Activated CD8-positive, alpha-beta memory T cell treated with anti-CD3 and anti-CD28 coated beads, Interleukin-2, amount 50 U/mL, for 24 hours (primary cell): ENCODE measurements at regions not wholly inside any gene's neighbourhood (a gene's known extent, or its start where the extent isn't known, plus 50 kb on each side); places are given as distances from the start of the nearest gene placed in this dataset.

Experiments used
- DNase-seq: peaks from one replicate; pipeline ENCODE4 v3.0.0-alpha.2; 2020; ENCODE audit errors: extremely low read depth

DNA sequence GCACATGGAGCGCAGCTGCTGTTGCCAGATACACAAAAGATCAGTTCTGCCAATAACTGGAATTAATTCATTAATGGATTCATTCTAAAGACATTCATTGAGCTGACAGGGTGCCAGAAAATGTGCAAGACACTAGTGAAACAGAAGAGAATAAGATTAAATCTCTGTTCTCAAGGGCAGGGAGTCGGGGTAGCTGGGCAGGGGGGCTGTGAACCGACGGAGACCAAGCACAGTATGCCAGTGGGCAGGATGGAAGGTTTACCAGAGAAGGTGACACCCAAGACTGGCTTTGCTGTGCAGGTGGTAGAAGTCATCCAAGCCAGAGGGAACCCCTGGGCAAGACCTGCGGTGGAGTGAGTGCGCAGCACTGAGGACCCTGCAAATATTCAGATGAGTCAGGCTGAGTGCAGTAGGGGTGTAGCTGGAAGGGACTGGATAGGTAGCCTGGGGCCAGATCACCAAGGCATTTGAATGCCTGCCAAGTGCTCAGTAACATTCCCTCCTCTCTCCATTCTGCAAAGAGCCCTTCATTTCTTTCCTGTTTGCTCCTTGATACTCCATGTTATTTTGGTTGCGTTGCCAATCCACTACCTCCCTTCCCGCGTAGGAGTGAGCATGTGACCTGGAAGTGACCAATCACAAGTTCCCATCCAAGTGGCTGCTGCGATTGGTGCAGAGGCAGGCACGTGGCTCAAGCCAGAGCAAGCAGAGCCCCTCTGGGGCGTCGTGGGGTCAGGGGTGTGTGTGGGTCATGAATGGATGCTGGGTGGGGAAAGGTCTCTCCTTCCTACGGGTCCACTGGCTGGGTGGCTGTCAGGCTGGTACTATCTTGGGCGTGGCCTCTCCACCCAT is 413.1 kb downstream of the PTPRU start:
- DNase-seq, result no peak

- DNase-seq, result no peak
Observed at GRCh38 chr1:29648798-29649188, 412.5 kb downstream of the PTPRU start.

- DNase-seq, result no peak
Observed at GRCh38 chr1:29648026-29648425, 411.7 kb downstream of the PTPRU start.

- no peak for DNase-seq
Observed at GRCh38 chr1:29647581-29647980, 411.3 kb downstream of the PTPRU start.

DNA sequence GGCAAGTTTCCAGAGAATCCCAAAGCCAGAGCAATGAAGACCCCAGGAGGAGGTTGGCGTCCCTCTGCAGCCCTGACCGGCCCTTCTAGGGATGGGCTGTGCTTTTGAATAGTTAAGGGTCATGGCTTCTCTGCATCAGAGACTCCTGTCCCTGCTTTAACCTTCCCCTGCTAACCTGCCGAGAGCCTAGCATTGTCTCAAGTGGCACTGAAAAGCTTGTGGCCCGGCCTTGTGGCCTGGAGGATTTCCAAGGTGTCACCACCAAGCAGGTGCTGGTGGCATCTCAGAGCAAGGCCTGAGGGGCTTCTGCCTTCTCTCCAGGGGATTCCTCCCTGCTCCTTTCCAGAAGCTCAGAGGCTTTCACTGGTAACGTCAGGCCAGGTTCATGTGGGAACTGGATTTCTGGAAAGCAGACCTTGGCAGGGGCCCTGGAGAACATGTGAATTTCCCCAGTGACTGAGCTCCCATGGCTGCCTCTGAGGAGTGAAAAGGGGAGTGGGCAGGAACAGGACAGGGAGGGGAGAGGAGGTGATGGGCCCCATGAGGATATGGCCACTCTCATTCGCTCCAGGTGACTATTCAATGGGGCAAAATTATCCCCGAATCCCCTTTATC is 409.9 kb downstream of the PTPRU start:
- DNase-seq, result no peak

DNA sequence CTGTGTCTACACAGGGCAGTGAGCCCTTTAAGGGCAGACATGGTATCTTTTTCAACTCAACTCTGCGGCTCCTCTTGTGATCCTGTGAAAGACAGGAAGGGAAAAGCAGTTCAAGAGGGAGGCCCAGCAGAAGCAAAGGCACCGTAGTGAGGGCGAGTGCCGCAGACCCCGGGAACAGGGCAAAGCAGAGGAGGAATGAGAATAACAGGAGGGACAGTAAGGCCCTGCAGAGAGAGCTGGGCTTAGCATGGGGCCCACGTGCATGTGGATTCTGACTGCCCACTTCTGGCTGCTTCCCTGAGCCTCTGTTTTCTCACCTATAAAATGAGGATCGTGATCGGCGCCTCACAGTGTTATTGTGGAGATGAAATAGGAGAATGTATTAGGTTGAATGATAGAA is 409.3 kb downstream of the PTPRU start:
- no peak for DNase-seq

DNA sequence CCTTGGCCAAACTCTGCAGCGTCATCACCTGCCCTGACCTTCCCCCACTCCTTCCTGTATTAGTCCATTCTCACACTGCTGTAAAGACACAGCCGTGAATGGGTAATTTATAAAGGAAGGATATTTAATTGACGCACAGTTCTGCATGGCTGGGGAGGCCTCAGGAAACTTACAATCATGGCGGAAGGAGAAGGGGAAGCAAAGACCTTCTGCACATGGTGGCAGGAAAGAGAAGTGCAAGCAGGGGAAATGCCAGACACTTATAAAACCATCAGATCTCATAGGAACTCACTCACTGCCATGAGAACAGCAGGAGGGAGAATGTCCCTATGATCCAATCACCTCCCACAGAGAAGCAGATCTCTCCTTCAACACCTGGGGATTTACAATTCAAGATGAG is 408.5 kb downstream of the PTPRU start:
- DNase-seq, result no peak

GRCh38 chr1:29643838-29644440 is 407.6 kb downstream of the PTPRU start:
- no peak for DNase-seq

DNA sequence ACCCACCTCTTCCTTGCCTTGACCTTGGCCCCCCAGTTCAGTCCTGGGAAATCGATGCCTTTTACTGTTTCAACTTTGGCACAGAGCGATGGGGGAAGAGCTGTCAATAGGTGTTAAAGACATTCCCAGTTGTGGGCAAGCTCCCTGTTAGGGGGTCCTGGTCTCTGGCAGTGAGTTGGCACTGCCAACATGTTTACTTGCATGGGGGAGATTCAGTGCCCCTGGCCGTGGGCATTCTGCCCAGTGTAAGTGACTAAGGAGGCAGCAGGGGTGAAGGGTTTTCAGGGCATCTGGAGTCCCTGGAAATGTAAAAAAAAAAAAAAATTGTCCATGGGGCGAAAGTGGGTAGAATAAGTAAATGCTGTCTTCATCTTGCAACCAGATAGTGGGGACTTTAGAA is 407.0 kb downstream of the PTPRU start:
- DNase-seq, result no peak

DNA sequence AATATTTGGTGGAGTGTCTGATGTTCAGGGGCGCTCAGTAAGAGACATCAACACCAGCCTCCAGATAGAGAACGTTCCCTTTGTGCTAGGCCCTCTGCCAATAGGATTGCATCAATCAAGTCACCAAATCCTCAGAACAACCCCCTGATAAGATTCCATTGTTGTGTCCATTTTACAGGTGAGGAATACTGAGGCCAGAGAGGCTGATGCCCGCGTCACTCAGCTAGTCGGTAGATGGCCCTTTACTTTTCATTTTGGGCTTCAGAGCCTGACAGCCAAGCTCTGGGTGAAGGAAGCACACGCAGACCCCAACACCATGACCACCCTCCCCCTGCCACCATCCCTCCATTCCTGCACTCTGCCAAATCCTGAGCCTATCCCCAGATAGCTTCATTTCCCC is 406.2 kb downstream of the PTPRU start:
- DNase-seq, result no peak

GRCh38 chr1:29641921-29642320 is 405.6 kb downstream of the PTPRU start:
- no peak for DNase-seq

GRCh38 chr1:29640428-29640785 is 404.1 kb downstream of the PTPRU start:
- DNase-seq, result no peak

DNA sequence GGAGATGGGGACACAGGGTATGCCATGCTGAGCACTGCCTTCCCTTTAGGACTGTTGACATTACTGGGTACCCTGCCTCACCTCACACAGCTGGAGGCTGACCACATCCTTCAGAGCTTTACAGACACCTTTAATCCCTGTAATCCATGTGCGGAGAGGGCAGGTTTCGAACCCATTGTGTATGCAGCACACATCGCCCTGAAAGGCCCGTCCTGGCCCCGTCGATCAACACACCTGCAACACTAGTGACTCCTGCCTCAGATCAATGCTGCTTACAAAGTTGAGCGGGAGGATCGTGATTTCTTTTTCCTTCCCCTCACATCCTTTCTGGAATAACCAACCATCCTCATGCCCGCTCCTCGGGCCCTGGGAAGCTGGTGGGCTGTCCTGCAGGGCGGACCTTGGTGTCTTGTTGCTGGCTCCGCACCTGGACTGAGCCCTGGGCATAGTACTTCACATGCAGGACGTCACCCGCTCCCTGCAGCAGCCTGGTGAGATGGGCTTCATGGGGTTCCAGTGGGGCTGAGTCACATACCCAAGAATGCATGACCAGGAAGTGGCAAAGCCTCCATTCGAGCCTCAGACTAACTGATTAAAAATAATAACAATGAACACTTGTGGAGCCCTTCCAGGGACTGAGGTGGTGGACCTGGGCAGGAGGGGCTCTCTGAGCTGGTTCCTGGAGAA is 403.6 kb downstream of the PTPRU start:
- DNase-seq, result no peak

DNA sequence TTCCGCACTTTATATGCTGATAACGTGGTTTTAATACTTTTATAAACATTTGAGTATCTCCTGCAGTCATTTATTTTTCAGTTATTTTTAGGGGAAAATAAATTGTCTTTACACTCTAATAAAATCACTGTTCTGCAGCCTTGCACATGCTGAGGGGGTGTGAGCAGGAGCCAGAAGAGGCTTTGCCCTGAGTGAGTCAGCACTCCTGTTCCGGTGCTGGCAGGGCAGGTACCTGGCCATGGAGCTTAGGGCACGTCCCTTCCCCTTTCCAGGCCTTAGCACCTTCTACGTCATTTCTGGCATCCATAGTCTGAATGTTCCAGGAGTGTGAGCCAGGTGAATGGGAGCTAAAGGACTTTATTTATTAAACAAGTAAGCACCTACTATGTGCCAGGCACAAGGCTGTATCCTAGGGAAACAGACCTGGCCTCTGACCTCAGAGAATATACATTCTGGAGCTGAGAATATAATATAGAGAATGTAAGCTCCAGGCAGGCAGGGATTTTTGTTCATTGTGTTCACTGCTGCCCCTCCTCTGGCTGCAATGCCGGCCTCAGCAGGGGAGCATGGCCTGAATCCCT is 402.9 kb downstream of the PTPRU start:
- DNase-seq, result no peak

- DNase-seq, result no peak
Observed at GRCh38 chr1:29638281-29638680, 402.0 kb downstream of the PTPRU start.

DNA sequence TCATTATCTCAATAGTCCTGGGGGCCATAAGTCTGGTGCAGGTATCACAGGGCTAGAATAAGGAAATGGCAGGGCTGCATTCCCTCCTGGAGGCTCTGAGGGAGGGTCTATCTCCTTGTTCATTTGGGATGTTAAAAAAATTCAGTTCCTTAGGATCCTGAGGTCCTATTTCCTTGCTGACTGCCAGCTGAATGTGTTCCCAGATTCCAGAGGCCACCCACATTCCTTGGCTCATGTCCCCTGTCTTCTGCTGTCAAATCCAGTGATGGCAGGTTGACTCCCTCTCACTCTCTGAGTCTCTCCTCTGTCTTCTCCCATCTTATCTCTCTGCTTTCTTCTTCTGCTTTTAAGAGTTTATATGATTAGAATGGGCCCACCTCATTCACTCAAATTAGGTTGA is 400.6 kb downstream of the PTPRU start:
- DNase-seq, result no peak

DNA sequence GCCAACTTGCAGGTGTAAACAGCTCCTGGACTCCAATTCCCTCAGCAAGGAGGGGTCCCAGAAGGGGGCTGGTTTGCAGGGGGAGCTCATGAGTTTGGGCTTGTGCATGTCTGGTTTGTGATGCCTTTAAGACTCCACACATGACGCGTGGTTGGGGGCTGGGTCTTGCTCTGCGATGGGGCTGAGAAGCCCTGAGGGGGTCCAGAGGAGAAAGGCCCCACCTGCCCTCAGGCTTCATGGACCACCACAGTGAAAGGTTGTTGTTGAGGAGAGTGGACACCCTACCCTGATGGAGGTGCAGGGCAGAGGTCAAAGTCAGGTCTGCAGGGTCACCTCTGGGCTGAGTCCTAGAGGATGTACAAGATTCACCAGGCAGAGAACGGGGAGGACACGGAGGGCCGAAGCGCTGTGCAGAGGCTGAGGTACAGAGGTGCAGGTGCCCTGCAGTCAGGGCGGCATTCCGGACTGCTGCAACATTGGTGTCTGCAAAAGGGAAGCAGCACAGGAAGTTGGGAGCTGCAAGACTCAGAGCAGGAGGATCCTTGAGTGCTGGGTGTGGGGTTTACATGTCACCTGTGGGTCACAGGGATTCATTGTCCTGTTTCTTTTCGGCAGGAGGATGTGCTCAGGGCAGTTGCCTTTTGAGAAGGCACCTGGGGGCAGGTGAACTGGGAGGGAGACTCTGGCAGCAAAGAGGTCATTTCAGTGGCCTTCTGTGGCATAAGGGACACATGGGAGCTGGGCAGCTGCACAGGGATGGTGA is 399.4 kb downstream of the PTPRU start:
- DNase-seq, result no peak

DNA sequence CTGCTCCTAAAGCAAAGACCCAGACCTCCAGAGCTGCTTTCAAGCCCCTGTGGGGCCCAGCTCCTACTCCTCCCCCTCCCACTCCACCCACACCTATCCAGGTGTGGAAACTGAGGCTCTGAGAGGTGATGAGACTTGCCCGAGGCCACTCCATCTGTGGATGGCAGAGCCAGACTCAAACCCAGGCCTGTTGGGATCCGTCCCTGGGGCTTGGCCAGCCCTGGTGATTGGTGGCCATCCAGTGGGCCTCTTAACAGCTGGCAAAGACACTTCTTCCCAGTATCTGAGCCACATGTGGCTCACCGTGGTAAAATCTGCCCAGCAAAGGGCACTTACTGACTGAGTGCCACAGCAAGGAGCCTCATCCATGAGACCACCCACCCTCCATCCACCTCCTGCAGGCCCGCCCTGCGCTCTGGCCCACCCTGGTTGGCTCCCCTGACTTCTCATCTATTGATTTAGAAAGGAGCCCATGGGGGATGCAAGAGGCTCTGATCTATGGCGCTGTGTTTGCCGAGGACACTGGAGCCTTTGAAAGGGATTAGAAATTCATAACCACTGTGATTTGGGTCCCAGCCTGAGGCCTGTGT is 398.5 kb downstream of the PTPRU start:
- DNase-seq, result no peak

DNA sequence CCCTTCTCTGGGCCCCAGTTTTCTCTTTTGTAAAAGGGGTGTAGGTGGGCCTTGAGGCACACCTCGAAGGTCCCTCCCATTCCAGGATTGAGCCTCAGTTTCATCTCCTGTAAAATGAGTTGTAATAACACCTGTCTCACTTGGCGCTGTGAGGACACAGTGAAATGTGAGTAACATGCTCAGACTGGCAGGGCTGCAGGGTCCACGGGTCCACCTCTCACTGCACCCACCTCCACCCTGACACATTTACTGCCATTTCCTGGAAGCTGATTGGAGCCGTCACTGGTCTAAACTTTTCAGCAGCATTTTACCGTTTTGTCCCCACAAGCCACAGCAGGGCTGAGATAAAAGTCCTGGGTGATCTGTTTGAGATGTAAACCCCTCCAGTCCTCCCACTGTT is 398.0 kb downstream of the PTPRU start:
- DNase-seq, result no peak

- no peak for DNase-seq
Observed at GRCh38 chr1:29633771-29634170, 397.4 kb downstream of the PTPRU start.
